HG03139 (cell line): ENCODE measurements at regions not wholly inside any gene's neighbourhood (a gene's known extent, or its start where the extent isn't known, plus 50 kb on each side); places are given as distances from the start of the nearest gene placed in this dataset.
A peak's percentile ranks its signal among the peaks of the same experiment; 100 is the strongest.

Experiments used
- ATAC-seq: cut with Tn5 transposase; IDR thresholded peaks from one replicate; pipeline ENCODE4 v1.9.1; 2021; ENCODE audit not compliant: unreplicated experiment

DNA sequence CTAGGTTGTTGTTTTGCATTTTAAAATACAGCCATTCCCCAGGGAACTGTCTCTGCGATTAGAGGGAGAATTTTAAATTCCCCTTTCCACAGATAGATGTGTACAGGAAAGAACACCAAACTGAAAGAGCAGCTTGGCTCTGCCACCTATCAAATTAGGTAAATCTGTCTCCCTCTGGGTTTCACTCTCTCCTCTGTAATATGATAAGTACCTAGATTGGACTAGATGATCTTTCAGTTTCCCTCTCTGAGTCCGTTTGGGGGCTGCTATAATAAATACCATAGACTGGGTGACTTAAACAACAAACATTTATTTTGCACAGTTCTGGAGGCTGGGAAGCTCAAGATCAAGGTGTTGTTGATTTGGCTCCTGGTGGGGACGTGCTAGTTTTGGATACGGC lies 186.0 kb downstream of the KIF20B start:
- ATAC-seq, result peak; percentile 32

DNA sequence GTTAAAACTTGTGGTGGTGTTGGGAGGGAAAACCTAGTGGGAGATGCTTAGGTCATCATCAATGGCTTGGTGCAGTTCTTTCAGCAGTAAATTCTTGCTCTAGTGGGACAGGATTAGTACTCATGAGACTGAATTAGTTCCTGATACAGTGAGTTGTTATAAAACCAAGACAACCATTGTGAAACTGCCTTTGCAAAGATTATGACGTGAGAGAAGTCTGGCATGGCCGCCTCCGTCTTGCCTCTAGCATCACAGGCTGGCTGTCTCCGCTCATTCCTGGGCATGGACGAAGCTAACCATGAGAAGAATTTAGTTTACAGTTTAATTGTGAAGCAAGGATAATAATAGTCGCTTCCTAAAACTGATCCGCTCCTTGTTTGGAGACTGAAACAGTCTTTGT lies 186.4 kb downstream of the KIF20B start:
- ATAC-seq, result peak; percentile 55

DNA sequence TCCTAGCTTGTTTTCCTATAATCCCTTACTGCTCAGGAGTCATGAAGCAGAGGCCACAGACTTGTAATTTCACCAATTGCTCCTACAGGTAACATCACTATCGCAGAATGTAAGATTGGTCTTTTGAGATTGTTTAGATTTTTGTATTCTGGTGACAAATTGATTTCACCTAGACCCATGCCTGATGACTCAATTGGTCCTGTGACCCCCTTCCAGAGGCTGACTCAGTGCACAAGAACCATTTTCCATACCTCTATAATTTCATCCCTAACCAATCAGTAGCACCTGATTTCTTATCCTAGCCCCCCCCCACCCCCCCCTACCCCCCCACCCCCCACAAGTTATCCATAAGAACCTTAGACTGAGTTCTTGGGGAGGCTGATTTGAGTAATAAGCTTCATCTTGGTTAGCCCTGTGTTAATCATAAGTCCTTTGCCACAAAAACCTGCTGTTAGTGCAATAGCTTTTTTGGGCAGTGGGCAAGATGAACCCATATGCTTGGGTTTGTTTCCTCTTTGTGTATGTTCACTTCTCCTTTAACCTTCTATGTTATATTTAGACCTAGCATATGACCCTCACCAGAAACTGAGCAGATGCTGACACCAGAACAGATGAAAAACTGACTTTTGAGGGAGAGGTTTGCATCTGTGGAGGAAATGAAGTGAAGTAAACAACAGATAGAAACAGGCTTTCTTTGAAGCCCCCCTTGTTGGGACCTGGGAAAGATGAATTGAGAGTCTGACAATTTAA lies 187.1 kb downstream of the KIF20B start:
- peak; percentile 84 for ATAC-seq

DNA sequence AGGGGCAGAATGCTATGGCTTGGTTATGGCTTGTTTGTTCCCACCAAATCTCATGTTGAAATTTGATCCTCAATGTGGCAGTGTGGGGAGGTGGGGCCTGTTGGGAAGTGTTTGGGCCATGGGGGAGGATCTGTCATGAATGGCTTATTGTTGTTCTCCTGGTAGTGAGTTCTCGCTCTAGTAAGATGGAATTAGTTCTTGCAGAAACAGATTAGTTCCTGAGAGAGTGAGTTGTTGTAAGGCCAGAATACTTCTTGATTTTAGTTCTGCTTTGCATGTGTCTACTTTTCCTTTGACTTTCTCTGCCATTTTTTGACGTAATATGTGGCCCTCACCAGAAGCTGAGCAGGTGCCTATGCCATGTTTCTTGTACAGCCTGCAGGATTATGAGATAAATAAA lies 188.2 kb downstream of the KIF20B start:
- no peak for ATAC-seq

DNA sequence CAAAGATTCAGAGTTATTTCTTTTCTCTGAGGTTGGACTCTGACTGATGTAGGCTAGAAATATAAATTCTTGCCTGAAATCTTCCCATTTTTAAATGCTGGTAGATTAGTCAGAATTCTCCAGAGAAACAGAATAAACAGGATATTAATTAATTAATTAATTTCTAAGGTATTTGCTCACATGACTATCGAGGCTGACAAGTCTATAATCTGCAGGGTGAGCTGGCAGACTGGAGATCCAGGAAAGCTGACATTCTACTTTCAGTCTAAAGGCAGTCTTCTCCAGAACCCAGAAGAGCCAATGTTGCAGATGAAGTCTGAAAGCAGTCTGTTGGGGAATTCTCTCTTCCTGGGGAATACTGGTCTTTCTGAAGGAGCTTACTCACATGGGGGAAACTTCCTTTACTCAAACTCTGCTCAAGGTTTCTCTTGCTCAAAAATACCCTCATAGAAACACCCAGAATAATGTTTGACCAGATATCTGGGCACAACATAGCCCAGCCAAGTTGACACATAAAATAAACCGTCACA lies 189.7 kb downstream of the KIF20B start:
- no peak for ATAC-seq

DNA sequence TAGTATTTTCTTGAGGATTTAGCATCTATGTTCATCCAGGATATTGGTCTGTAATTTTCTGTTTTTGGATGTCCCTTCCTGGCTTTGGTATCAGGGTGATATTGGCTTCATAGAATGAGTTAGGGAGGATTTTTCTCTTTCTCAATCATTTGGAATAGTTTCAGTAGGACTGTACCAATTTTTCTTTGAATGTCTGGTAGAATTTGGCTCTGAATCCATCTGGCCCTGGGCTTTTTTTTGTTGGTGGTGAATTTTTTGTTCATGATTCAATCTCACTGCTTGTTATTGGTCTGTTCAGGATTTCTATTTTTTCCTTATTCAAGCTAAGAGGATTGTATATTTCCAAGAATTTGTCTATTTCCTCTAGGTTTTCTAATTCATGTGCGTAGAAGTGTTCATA lies 192.7 kb downstream of the KIF20B start:
- ATAC-seq, result no peak

DNA sequence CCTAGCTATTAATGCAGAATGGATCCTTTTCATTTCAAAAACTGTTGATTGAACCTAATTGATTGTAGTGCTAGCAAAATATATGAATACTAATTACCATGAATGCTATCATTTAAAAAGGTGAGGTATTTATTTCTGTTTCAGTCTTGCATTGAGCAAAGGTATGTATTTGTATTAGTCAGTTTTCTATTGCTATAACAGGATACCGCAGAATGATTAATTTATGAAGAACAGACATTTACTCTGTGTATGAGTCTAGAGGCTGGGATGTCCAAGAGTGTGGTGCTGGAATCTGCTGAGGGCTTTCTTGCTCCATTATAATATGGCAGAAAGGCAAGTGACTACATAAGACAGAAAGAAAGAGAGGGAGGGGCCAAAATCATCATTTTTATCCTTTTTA lies 199.2 kb downstream of the KIF20B start:
- ATAC-seq, result no peak

DNA sequence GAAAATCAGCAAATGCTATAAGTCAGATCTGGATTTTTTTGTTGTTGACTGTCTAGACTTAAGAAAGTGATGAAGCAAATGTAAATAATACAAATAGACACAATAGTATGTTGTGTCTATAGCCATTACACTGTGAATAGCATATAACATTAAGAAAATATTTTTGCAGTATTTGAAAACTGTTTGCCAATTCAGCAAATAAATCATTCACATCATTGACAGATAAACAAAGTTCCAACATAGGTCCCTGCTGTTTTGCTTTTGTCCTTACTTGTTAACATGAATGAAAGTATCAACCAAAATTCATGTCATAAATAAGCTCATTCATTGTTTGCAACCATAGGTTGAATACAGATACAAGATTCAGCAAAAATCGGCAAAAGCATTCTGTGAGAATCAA lies 200.5 kb downstream of the KIF20B start:
- ATAC-seq, result no peak

DNA sequence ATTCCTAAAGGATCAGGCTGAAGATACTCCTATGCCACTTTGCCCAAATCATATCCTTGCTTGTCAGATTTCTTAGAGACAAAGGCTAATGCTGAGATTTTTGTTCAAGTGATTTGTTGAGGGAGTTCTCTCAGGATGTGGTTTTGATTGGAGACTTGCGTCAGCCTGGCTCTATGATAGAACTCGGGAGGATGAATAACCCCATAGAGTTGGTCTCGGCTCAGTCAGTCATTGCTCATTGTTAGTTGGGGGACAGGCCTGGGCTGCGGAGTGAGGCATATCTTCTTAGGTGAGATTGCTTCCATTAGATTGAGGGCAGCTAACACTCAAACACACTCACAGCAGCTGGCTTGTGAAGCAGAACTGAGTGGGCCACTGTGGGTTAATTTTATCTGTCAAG lies 203.4 kb downstream of the KIF20B start:
- ATAC-seq, result no peak

DNA sequence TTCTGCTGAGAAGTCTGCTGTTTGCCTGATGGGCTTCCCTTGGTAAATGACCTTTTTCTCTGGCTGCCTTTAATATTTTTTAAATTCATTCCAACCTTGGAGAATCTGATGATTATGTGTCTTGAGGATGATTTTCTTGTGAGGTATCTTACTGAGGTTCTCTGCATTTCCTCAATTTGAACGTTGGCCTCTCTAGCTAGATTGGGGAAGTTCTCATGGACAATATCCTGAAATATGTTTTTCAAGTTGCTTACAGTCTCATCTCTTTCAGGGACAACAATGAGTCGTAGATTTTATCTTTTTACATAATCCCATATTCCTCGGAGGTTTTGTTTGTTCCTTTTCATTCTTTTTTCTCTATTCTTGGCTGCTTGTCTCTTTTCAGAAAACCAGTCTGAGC lies 208.4 kb downstream of the KIF20B start:
- ATAC-seq, result no peak

DNA sequence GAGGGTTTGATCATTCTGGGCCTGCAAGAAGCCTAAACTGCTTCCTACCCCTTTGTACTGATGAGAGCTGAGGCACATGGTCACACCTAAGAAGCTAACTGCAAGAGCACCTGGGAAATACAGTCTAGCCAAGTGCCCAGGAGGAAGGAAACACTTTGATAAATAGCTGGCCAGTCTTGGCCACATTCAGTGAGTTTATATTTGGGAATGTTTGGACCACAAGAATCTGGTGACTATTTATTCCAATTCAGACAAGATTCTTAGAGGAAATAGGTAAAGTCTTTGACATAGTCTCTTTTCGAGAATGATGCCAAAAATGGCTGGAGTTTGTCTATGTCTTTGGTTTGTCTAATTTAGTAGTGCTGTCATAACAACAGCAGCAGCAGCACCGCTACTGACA lies 213.6 kb downstream of the KIF20B start:
- ATAC-seq, result no peak

DNA sequence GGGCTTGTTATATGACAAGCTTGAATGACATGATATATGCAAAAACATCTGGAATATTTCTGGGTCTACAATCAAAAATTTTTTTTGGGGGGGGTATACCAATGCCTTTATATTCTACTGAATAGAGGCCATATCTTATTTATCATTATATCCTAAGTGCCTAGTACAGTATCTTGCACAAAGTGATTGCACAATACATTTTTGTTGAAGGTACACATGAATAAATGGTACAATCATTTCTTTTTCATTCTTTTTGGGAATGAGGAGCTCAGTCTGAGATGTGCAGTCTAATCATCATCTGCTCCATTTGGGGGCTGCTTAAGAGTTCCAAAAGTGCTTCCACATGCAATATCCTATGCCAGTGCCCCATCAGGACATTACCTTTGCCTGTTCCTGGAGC lies 214.6 kb downstream of the KIF20B start:
- ATAC-seq, result no peak

DNA sequence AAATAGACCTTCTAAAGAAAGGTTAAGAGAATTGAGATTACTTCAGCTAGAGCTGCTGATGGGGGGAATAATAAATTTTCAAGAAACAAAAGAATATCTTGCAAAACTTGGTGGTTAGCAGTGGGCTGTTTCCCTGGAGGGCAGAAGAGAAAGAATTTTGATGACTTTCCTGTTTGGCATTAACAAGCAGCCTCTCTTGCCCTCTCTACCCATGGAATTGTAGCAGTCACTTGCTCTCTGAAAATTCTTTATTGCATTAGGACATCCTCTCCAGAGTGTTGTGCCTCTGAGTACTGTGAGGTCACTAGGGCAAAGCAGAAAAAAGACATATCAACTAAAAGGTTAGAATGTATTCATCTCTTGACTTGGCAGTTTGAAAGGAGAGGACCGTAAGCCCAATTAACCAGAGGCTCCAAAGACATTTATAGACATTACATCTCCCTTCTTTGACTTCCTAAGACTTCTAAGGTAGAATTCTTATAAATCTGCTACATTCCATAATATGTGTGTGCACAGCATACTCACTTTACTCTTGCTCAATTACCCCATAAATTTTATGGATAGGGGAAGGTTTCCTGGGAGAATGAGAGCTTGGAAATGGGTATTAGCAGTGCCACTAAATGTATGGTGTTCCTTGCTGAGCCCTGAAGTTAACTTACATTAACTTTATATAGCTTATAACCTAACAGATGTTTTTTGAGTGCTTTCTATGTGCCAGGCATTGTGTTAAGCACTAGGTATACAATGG lies 215.3 kb downstream of the KIF20B start:
- no peak for ATAC-seq

DNA sequence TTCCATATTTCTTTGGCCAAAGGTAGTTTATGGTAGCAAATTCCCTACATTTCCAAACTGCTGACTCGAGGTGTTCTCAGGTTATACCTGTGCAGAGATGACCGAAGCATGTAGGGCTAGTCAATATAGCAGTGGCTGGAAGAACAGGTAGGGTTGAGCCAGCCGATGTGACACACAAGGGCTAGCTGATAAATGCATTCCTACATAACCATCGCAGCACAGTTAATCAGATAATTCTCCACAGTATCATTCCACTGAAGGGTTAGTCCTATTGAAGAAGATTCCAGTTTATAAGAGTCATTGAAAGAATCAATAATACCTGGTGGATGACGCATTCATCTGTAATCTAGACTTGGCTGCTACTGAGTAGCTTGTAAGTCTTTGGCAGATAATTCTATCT lies 220.0 kb downstream of the KIF20B start:
- no peak for ATAC-seq

DNA sequence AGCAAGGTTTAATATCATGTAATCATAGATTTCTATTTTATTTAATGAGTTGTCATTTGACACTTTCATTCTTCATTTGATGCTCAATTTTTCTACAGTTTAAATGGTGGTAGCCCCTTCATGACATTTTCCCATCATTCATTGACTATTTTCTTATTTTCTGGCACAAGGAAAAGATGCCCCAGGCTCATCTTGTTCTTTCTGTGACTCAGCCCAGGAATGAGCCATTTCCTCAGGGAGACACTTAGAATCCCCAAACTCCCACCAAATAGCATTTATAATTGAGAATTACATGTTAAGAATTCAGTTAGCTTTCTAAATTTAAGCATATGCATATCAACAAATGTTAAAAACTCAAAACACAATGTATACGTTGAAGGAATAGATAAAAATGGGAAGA lies 222.3 kb downstream of the KIF20B start:
- ATAC-seq, result no peak

DNA sequence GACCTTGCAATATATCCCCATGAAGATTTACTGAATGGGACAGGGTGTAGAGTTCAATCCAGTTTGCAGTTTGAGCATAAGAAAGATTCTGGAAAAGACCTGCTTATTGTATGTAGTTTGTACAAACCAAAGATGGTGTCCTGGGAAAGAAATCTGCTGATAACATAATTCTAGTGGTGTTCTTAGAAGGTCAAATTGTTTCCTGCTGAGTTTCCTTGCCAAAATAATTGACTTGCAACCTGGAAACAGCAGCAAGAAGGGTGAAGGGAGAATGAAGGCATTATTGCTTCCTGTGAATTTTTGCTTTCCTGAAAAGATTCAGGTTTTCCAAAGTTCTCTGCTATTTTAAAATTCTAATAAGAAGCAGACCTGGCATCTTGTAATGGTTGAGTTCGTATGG lies 222.9 kb downstream of the KIF20B start:
- ATAC-seq, result no peak

DNA sequence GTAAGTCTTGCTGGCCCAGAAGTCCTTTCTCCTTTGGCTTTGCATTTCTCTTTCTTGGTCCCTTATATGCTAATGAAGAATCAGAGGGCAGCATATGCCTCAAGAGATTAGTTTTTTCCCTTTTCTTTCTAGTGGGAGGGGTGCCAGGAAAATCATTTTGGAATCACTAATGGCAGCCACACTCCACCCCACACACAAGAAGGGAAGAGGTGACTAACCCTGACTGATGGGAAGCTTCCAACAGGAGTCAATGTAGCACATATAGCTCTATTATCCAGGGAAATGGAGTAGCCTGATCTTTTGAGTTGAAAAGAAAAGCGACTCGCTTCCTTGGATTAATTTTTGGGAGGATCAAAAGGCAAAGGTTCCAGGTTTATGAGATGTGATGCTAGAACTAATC lies 225.3 kb downstream of the KIF20B start:
- ATAC-seq, result no peak

DNA sequence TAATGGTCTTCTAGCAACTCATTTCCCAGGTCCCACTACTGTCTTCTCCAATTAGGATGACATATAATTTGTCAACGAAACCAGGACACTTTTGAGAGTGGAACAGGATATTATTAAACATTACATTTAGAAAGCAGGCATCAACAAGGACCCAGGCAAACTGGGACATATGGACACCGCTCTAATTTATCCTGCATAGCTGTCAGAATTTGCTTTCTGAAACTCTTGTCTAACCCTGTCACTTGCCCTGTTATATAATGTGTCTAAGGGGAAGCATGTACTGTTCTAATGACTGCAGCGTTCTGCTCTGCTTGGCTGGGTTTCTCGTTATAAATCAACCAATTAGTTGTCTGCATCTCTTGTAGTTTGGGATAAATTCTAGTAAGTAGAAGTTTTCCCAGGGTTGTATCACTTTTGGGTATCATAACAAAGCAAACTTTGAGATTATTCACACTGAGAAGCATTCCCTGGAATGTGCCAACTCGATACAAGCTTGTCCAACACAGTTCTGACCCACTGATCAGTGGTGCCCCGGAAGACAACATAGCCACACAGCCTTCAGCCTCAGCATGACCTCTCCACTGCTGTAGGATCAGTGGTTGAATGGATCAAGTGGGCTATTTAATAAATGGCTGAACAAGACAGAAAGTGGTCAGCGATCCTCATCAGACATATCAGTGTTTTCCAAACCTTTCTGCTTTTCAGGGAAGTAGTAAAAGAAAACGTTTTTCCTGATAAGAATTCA lies 228.1 kb downstream of the KIF20B start:
- ATAC-seq, result no peak

DNA sequence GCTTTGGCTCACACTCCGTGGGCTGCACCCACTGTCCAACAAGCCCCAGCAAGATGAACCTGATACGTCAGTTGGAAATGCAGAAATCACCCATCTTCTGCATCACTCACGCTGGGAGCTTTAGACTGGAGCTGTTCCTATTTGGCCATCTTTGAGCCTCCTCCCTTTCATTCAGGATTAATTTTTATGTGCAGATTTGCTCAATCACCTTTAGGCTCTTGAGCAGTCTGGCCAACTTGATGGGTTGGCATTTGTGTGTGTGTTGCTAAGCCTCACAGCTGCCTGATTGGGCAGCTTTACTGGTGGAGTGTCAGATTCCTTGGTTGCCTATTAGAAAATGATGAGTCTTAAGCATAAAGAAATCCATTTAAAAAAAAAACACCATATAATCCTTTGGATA lies 236.1 kb downstream of the KIF20B start:
- no peak for ATAC-seq

DNA sequence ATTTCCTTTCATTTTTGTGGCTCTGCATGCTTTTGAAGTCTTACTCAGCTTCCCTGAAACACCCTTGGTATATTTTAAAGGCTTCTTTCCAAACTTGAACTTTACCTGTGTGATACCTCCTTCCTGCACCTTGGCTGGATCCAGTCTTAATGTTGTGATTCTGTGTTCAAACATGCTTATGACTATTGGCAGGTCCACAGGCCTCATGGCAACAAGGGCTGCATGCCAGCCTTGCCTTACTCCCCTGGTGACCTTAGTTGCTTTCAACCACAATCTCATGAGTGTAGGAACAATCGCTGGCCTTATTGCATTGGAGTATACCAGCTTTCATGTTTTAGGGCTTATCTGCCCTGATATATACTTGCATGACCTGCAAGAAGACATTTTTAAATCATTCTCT lies 238.7 kb downstream of the KIF20B start:
- no peak for ATAC-seq

DNA sequence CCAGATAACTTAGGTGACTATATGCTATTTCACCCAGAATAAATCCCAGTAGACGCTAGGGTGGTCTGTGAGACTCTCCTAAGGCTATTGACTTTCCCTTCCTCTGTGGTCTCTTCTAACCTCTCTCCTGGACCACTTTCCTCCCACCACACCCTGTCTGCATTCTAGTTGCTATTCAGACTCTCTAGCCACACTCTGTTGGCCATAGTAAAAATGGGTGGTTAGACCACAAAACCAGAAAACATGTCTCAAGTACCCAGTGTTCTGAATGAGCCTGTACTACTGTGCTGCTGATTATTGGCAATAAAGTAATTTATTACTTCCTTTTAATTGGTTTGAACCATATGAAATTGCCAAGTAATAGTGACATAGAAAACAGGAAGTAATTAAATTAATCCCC lies 240.8 kb downstream of the KIF20B start:
- peak; percentile 73 for ATAC-seq

DNA sequence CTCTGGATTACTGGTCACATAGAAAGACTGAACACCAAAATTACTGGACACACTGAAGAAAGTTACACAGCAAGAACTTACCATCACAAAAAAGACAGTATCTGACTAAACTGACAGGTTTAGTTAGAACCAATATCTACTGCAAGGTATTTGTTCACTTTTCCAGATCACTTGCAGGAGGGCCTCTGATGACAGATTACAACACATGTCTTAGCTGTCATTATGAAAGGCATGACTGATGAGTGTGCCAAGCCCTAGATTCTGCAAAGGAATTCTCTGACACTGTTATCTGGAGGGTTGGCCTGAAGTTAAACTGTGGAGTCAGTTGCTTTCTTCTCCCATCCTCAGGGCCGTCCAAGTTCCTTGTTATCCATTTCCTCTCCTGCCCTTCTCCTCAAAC lies 242.7 kb downstream of the KIF20B start:
- ATAC-seq, result no peak
